ENCODE measurements at regions not wholly inside any gene's neighbourhood (a gene's known extent, or its start where the extent isn't known, plus 50 kb on each side); places are given as distances from the start of the nearest gene placed in this dataset.

GRCh38 chr13:70941454-70941853 is 833.2 kb upstream of the KLHL1 start:
- DNase-seq (ENCODE audit: low read depth): no peak
- Histone ChIP-seq H3K4me3 (ENCODE audit: low read depth, low read length) (no peak overlapping the region), H3K36me3 (ENCODE audit: control insufficient read depth, insufficient read depth, low read length) (no peaks in the 10 kb centered on the region), H3K27me3 (ENCODE audit: control insufficient read depth, insufficient read depth, low read length) (no peaks in the 10 kb centered on the region)
- FAIRE-seq: no peak
- TF ChIP-seq, protein P1, sequence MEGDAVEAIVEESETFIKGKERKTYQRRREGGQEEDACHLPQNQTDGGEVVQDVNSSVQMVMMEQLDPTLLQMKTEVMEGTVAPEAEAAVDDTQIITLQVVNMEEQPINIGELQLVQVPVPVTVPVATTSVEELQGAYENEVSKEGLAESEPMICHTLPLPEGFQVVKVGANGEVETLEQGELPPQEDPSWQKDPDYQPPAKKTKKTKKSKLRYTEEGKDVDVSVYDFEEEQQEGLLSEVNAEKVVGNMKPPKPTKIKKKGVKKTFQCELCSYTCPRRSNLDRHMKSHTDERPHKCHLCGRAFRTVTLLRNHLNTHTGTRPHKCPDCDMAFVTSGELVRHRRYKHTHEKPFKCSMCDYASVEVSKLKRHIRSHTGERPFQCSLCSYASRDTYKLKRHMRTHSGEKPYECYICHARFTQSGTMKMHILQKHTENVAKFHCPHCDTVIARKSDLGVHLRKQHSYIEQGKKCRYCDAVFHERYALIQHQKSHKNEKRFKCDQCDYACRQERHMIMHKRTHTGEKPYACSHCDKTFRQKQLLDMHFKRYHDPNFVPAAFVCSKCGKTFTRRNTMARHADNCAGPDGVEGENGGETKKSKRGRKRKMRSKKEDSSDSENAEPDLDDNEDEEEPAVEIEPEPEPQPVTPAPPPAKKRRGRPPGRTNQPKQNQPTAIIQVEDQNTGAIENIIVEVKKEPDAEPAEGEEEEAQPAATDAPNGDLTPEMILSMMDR (IDR thresholded peaks at IDR 0.05; ENCODE audit: insufficient read depth, low read length, severe bottlenecking): no peak

GRCh38 chr13:70938462-70938861 is 830.2 kb upstream of the KLHL1 start:
- TF ChIP-seq, protein P1 (IDR thresholded peaks at IDR 0.05; ENCODE audit: insufficient read depth, low read length, severe bottlenecking): no peak
- Histone ChIP-seq H3K4me3 (ENCODE audit: low read depth, low read length) (no peak overlapping the region), H3K36me3 (ENCODE audit: control insufficient read depth, insufficient read depth, low read length) (no peaks in the 10 kb centered on the region), H3K27me3 (ENCODE audit: control insufficient read depth, insufficient read depth, low read length) (no peaks in the 10 kb centered on the region)
- DNase-seq (ENCODE audit: low read depth) (no peak), FAIRE-seq (no peak)

DNA sequence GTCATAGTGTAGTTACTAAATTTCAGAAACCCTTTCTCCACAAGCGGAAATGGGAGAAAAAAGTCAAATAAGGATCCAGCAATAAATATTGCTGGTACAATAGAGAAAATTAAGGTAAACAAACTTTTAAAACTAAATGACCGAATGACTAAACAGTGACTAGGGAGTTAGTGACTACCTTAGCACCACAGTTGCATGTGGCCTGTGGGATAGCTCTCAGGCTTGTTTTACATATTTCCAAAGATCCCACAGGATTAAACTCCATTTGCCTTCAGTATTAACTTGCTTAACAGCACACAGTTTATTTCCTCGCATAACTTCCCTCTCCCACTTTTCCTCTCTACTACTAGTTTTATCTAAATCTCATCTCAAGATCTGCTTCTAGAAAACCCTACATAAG is 824.3 kb upstream of the KLHL1 start:
- H3K27me3 ChIP-seq (ENCODE audit: control insufficient read depth, insufficient read depth, low read length): no peaks in the 10 kb centered on the region
- TF ChIP-seq, protein P1 (IDR thresholded peaks at IDR 0.05; ENCODE audit: insufficient read depth, low read length, severe bottlenecking): no peak
- no peak for FAIRE-seq

DNA sequence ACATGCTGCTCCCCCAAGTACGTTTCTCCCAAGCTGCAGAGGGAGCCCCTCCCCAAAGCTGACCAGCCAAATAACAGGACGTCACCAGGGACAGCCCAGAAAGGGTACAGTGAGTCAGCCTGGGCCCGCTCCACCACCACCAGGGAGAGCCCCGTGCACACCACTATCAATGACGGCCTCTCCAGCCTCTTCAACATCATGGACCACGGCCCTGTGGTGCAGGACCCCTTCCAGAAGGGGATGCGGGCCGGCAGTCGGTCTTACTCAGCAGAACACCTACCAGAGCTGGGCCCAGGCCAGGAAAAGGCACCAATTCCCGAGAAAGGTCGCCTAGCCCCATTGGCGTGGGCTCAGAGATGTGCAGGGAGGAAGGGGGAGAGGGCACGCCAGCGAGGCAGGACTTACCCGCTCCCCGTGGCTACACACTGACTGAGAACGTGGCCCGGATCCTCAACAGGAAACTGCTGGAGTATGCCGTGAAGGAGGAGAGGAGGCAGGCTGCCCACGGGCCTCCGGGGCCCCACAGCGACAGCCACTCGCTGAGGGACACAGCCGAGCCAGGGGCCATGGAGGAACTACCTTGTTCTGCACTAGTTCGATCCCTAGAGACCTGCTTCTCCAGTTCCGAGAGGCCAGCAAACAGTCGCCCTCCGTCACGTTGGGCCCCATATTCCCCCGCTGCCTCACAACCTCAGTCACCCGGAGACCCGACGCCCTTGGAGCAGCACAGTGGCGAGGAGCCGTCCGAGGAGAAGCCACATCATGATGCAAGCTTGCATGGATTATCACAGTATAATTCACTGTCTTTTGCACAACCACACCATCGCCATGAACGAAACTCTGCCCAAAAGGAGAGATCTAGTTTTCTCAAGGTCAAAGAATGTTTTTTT is 815.9 kb upstream of the KLHL1 start:
- TF ChIP-seq, protein P1 (IDR thresholded peaks at IDR 0.05; ENCODE audit: insufficient read depth, low read length, severe bottlenecking): no peak
- Histone ChIP-seq H3K27me3 (ENCODE audit: control insufficient read depth, insufficient read depth, low read length) (no peaks in the 10 kb centered on the region), H3K4me3 (ENCODE audit: low read depth, low read length) (no peak overlapping the region), H3K36me3 (ENCODE audit: control insufficient read depth, insufficient read depth, low read length) (no peaks in the 10 kb centered on the region)
- DNase-seq (ENCODE audit: low read depth) (no peak), FAIRE-seq (no peak)

More for the DNA sequence above, 824.3 kb upstream of the KLHL1 start:
- no peak for DNase-seq (ENCODE audit: low read depth)
- Histone ChIP-seq H3K36me3 (ENCODE audit: control insufficient read depth, insufficient read depth, low read length) (no peaks in the 10 kb centered on the region), H3K4me3 (ENCODE audit: low read depth, low read length) (no peak overlapping the region)

GRCh38 chr13:70911286-70911685 is 803.0 kb upstream of the KLHL1 start:
- FAIRE-seq (no peak), DNase-seq (ENCODE audit: low read depth) (no peak)
- no peaks in the 10 kb centered on the region for H3K36me3 ChIP-seq (ENCODE audit: control insufficient read depth, insufficient read depth, low read length)
- no peaks in the 10 kb centered on the region for H3K27me3 ChIP-seq (ENCODE audit: control insufficient read depth, insufficient read depth, low read length)
- TF ChIP-seq, protein P1 (IDR thresholded peaks at IDR 0.05; ENCODE audit: insufficient read depth, low read length, severe bottlenecking): no peak
- H3K4me3 ChIP-seq (ENCODE audit: low read depth, low read length): no peak overlapping the region

All from bronchial epithelial cell (primary cell).